ENCODE measurements at regions not wholly inside any gene's neighbourhood (a gene's known extent, or its start where the extent isn't known, plus 50 kb on each side); places are given as distances from the start of the nearest gene placed in this dataset.

DNA sequence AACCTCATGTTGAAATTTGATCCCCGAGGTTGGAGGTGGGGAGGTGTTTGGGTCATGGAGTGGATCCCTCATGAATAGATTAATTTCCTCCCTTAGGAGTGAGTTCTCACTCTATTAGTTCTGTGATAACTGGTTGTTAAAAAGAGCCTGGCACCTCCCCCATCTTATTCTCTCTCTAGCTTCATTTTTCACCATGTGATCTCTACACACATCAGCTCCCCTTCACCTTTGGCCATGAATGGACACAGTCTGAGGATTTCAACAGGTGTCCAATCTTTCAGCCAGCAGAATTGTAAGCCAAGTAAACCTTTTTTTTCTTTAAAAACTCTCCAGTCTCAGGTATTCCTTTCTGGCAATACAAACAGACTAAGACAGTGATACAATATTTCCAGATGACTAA lies 602.0 kb upstream of the FAM98A start:
- Histone ChIP-seq H3K27ac (no peak overlapping the region), H3K4me3 (no peak overlapping the region), H3K27me3 (no peaks in the 10 kb centered on the region), H3K9me3 (no peaks in the 10 kb centered on the region), H3K4me1 (no peaks in the 10 kb centered on the region), H3K36me3 (no peaks in the 10 kb centered on the region)
- no peak for TF ChIP-seq POLR2A (IDR thresholded peaks at IDR 0.05)
- TF ChIP-seq, protein P1, sequence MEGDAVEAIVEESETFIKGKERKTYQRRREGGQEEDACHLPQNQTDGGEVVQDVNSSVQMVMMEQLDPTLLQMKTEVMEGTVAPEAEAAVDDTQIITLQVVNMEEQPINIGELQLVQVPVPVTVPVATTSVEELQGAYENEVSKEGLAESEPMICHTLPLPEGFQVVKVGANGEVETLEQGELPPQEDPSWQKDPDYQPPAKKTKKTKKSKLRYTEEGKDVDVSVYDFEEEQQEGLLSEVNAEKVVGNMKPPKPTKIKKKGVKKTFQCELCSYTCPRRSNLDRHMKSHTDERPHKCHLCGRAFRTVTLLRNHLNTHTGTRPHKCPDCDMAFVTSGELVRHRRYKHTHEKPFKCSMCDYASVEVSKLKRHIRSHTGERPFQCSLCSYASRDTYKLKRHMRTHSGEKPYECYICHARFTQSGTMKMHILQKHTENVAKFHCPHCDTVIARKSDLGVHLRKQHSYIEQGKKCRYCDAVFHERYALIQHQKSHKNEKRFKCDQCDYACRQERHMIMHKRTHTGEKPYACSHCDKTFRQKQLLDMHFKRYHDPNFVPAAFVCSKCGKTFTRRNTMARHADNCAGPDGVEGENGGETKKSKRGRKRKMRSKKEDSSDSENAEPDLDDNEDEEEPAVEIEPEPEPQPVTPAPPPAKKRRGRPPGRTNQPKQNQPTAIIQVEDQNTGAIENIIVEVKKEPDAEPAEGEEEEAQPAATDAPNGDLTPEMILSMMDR (IDR thresholded peaks at IDR 0.05): no peak
- intact Hi-C loops (cut with DNase I): no loop called here
- 61 to 80% methylated on average over 1 of the region's 1 CpG for WGBS, 2 donors
- DNase-seq: no peak

DNA sequence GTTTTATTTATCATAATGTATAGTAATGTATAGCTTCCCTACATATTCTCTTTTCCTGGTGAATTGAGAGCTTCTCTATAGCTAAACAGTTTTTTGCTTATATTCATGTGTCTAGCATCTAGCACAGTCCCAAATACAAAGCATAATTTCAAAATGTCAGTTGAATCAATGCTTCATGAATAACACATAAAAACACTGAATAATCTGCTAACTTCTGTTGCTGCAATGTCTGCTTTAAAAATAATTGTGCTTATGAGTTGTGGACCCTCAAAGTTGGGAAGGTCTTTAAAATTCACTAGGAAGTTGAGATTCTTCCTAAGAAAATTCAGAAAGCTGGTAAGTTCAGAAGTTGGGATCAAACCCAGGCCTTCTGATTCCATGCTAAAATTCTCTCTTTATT lies 600.9 kb upstream of the FAM98A start:
- H3K27ac ChIP-seq: no peak overlapping the region
- H3K36me3 ChIP-seq: no peaks in the 10 kb centered on the region
- H3K4me3 ChIP-seq: no peak overlapping the region
- no peaks in the 10 kb centered on the region for H3K9me3 ChIP-seq
- H3K27me3 ChIP-seq: no peaks in the 10 kb centered on the region
- DNase-seq: no peak
- H3K4me1 ChIP-seq: no peaks in the 10 kb centered on the region
- intact Hi-C loops (cut with DNase I): no loop called here
- TF ChIP-seq POLR2A (IDR thresholded peaks at IDR 0.05): no peak
- TF ChIP-seq, protein P1 (IDR thresholded peaks at IDR 0.05): no peak

DNA sequence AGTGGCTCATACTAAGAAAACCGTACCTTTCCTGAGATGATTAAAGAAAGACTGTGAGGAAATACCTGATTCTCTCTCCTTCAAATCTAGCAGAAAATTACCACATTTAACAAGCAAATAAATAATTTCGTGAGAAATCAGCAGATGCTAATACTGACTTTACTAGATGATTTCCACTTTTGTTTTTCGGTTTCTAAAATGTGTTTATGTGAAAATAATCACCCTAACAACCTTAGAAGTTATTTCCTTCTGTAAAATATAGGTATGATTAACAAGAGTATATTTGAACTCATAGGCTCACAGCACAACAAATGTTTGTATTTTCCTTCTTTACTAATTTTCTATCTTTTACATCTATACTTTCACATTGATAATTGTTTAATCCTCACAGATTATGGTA lies 594.1 kb upstream of the FAM98A start:
- DNase-seq: no peak
- no peak overlapping the region for H3K27ac ChIP-seq
- no peaks in the 10 kb centered on the region for H3K4me1 ChIP-seq
- H3K4me3 ChIP-seq: no peak overlapping the region
- intact Hi-C loops (cut with DNase I): no loop called here
- H3K36me3 ChIP-seq: no peaks in the 10 kb centered on the region
- H3K27me3 ChIP-seq: no peaks in the 10 kb centered on the region
- no peak for TF ChIP-seq POLR2A (IDR thresholded peaks at IDR 0.05)
- TF ChIP-seq, protein P1 (IDR thresholded peaks at IDR 0.05): no peak
- no peaks in the 10 kb centered on the region for H3K9me3 ChIP-seq
- WGBS, 2 donors: 56 to 58% methylated on average over 3 of the region's 3 CpGs

DNA sequence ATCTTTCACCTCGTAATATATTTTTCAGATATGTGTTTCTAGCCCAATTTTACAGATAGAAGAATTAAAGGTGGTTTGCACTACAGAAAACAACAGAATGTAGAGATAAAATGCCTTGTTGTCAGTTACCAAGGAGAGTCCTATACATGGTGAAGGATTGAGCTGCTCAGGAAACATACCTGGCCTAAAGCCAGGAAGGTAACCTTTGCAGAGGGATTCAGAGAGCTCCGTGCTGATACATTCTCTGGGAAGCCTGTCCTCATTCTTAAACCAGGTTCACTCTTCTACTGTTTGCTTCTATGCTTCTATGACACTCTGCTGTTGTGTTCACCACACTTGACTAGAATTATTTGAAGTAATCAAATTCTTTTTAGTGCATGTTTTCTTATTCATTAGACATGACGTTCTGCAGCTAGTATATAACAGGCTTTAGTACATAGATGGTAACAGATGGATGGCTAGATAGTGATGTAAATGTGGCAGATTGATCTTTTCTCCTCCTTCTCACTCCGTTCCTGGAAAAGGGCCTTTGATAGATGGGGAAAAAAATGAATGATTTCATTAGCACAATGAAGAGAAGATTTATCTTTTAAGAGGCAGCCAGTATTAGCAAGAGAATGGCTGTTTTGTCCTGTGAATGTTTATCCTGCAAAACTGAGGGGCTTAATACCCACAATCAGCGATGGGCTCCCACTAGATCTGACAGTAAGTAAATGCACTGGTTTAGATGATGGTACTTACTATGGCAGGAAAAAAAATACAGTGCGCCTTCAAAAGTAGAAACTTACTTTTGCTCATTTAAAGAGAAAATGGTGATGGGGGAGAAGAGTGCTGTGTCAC lies 589.6 kb upstream of the FAM98A start:
- DNase-seq: no peak

DNA sequence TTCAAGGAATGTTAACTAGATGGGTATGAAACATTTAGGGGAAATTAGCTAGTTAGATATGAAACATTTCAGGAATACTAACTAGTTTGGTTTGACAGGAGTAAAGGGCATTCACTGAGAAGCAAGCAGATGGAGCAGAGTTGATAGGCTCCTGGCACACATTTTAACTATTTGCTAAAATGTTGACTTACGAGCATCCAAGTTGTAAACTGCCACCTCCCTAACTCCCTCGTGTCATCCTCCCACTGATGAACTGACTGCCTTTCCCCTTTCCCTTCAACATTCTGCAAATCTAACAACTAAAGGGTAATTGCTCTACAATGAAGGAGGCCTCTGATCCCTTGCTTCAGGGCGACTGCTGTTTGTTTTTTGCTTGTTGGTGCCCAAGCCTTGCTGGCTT lies 580.4 kb upstream of the FAM98A start:
- TF ChIP-seq, protein P1 (IDR thresholded peaks at IDR 0.05): no peak
- TF ChIP-seq POLR2A (IDR thresholded peaks at IDR 0.05): no peak
- DNase-seq: no peak
- H3K4me1 ChIP-seq: no peaks in the 10 kb centered on the region
- no peaks in the 10 kb centered on the region for H3K9me3 ChIP-seq
- no peak overlapping the region for H3K4me3 ChIP-seq
- WGBS, 2 donors: 60 to 61% methylated on average over 3 of the region's 3 CpGs
- H3K27ac ChIP-seq: no peak overlapping the region
- intact Hi-C loops (cut with DNase I): no loop called here
- no peaks in the 10 kb centered on the region for H3K27me3 ChIP-seq
- H3K36me3 ChIP-seq: no peaks in the 10 kb centered on the region

More for the DNA sequence above, 589.6 kb upstream of the FAM98A start:
- Histone ChIP-seq H3K27ac (no peak overlapping the region), H3K9me3 (no peaks in the 10 kb centered on the region), H3K4me1 (no peaks in the 10 kb centered on the region), H3K4me3 (no peak overlapping the region), H3K27me3 (no peaks in the 10 kb centered on the region), H3K36me3 (no peaks in the 10 kb centered on the region)
- no peak for TF ChIP-seq POLR2A (IDR thresholded peaks at IDR 0.05)
- TF ChIP-seq, protein P1 (IDR thresholded peaks at IDR 0.05): no peak
- intact Hi-C loops (cut with DNase I): no loop called here
- WGBS, 2 donors: 36 to 44% methylated on average over 6 of the region's 6 CpGs
